ENCODE measurements at regions not wholly inside any gene's neighbourhood (a gene's known extent, or its start where the extent isn't known, plus 50 kb on each side); places are given as distances from the start of the nearest gene placed in this dataset.

GRCh38 chr2:103445347-103445746 lies 683.5 kb downstream of the TMEM182 start:
- no peak for DNase-seq (ENCODE audit: low read depth)
- H3K4me3 ChIP-seq (ENCODE audit: low read length): no peak overlapping the region
- no peak for TF ChIP-seq CTCF (conservative IDR thresholded peaks at IDR 0.05; ENCODE audit: low read depth, low read length)

DNA sequence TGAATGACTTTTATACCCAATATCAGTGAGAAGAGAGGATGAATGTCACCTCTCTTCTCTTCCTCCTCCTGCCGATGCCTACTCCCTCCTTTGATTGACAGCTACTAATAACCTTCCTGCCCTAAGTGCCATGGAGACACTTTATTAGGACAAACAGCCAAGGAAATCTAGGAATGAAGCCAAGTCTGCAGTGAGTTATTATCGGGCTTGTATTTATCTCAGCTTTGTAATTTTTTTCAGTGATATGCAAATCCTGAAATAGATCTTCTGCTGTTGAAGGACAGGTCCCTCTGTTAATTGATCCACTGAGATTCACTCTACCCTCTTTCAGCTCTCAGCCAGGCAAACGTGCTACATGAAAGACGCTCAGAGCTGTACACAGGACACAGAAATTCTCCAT lies 686.7 kb downstream of the TMEM182 start:
- H3K4me3 ChIP-seq (ENCODE audit: low read length): no peak overlapping the region
- DNase-seq (ENCODE audit: low read depth): no peak
- TF ChIP-seq CTCF (conservative IDR thresholded peaks at IDR 0.05; ENCODE audit: low read depth, low read length): no peak

DNA sequence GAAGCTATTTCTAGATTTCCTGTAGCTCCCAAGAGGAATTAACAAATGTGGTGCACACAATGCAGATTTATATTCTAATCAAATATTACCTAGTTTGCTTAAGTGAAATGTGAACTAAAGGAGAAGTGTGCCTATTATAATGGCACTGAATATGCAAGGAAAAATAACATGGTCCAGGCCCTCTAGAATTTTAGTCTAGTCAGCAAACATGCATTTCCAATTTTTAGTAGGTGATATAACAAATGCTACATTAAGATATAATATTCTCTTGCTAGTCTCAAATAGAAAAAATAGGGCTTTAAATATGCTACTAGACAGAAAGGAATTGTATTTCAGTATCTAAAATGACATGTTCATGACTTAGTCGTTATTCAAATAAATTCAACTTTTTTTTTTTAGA lies 689.5 kb downstream of the TMEM182 start:
- no peak for DNase-seq (ENCODE audit: low read depth)
- no peak overlapping the region for H3K4me3 ChIP-seq (ENCODE audit: low read length)
- no peak for TF ChIP-seq CTCF (conservative IDR thresholded peaks at IDR 0.05; ENCODE audit: low read depth, low read length)

DNA sequence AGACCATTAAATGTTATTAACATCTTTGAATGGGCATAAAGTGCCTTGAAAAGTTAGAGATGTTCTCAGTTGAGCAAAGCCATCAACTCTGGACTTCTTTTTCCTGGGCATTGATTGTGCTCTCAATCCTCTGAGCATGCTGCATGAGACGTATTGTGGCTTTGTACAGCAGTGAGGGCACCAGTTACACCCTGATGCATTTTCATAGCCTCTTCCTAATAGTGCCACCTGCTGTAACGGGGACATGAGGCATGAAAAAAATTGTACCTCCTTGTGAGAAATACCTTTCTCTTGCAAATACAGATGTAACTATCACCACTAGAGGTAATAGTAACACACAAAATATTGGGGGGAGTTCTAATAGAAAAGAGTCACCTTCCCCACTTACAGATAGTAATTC lies 697.5 kb downstream of the TMEM182 start:
- DNase-seq (ENCODE audit: low read depth): no peak
- H3K4me3 ChIP-seq (ENCODE audit: low read length): no peak overlapping the region

GRCh38 chr2:103462101-103462500 lies 700.3 kb downstream of the TMEM182 start:
- H3K4me3 ChIP-seq (ENCODE audit: low read length): no peak overlapping the region
- DNase-seq (ENCODE audit: low read depth): no peak
- no peak for TF ChIP-seq CTCF (conservative IDR thresholded peaks at IDR 0.05; ENCODE audit: low read depth, low read length)

More for the DNA sequence above, 697.5 kb downstream of the TMEM182 start:
- TF ChIP-seq CTCF (conservative IDR thresholded peaks at IDR 0.05; ENCODE audit: low read depth, low read length): no peak

GRCh38 chr2:103462712-103463111 lies 700.9 kb downstream of the TMEM182 start:
- TF ChIP-seq CTCF (conservative IDR thresholded peaks at IDR 0.05; ENCODE audit: low read depth, low read length): no peak
- no peak for DNase-seq (ENCODE audit: low read depth)

DNA sequence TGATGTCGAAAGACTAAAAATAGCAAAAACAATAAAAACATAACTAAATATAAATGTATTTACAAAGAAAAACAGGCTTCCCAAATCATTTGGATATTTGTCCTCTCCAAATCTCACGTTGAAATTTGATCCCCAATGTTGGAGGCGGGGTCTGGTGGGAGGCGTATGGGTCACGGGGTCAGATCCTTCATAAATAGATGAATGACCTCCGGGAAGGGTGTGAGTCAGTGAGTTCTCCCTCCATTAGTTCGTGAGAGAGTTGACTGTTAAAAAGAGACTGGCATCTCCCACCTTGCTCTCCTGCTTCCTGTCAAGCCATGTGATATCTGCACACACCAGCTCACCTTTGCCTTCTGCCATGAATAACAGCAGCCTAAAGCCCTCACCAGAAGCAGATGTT lies 703.0 kb downstream of the TMEM182 start:
- H3K4me3 ChIP-seq (ENCODE audit: low read length): no peak overlapping the region
- no peak for DNase-seq (ENCODE audit: low read depth)
- no peak for TF ChIP-seq CTCF (conservative IDR thresholded peaks at IDR 0.05; ENCODE audit: low read depth, low read length)

More at GRCh38 chr2:103462712-103463111, 700.9 kb downstream of the TMEM182 start:
- H3K4me3 ChIP-seq (ENCODE audit: low read length): no peak overlapping the region
